ENCODE measurements at regions not wholly inside any gene's neighbourhood (a gene's known extent, or its start where the extent isn't known, plus 50 kb on each side); places are given as distances from the start of the nearest gene placed in this dataset.

GRCh38 chr16:9593440-9593839, 502.0 kb downstream of the HAPSTR1 start:
- TF ChIP-seq, protein P1, sequence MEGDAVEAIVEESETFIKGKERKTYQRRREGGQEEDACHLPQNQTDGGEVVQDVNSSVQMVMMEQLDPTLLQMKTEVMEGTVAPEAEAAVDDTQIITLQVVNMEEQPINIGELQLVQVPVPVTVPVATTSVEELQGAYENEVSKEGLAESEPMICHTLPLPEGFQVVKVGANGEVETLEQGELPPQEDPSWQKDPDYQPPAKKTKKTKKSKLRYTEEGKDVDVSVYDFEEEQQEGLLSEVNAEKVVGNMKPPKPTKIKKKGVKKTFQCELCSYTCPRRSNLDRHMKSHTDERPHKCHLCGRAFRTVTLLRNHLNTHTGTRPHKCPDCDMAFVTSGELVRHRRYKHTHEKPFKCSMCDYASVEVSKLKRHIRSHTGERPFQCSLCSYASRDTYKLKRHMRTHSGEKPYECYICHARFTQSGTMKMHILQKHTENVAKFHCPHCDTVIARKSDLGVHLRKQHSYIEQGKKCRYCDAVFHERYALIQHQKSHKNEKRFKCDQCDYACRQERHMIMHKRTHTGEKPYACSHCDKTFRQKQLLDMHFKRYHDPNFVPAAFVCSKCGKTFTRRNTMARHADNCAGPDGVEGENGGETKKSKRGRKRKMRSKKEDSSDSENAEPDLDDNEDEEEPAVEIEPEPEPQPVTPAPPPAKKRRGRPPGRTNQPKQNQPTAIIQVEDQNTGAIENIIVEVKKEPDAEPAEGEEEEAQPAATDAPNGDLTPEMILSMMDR (IDR thresholded peaks at IDR 0.05; ENCODE audit: insufficient read depth, low read length), result no peak
- TF ChIP-seq GABPA (IDR thresholded peaks at IDR 0.05; ENCODE audit: low read depth), result no peak
- TF ChIP-seq POLR2AphosphoS5 (IDR thresholded peaks at IDR 0.05; ENCODE audit: low read depth), result no peak
- TF ChIP-seq, protein P2, sequence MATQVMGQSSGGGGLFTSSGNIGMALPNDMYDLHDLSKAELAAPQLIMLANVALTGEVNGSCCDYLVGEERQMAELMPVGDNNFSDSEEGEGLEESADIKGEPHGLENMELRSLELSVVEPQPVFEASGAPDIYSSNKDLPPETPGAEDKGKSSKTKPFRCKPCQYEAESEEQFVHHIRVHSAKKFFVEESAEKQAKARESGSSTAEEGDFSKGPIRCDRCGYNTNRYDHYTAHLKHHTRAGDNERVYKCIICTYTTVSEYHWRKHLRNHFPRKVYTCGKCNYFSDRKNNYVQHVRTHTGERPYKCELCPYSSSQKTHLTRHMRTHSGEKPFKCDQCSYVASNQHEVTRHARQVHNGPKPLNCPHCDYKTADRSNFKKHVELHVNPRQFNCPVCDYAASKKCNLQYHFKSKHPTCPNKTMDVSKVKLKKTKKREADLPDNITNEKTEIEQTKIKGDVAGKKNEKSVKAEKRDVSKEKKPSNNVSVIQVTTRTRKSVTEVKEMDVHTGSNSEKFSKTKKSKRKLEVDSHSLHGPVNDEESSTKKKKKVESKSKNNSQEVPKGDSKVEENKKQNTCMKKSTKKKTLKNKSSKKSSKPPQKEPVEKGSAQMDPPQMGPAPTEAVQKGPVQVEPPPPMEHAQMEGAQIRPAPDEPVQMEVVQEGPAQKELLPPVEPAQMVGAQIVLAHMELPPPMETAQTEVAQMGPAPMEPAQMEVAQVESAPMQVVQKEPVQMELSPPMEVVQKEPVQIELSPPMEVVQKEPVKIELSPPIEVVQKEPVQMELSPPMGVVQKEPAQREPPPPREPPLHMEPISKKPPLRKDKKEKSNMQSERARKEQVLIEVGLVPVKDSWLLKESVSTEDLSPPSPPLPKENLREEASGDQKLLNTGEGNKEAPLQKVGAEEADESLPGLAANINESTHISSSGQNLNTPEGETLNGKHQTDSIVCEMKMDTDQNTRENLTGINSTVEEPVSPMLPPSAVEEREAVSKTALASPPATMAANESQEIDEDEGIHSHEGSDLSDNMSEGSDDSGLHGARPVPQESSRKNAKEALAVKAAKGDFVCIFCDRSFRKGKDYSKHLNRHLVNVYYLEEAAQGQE (IDR thresholded peaks at IDR 0.05; ENCODE audit: insufficient replicate concordance, low read depth), result no peak
